ENCODE measurements at regions not wholly inside any gene's neighbourhood (a gene's known extent, or its start where the extent isn't known, plus 50 kb on each side); places are given as distances from the start of the nearest gene placed in this dataset.

GRCh38 chr1:234958706-234959657 lies 169.7 kb downstream of the TOMM20 start:
- ChIA-PET CTCF (no interaction called here), POLR2A (interaction anchor here (0.6 kb wide), 1 partner anchor 12 kb away, joined by 6 read pairs; no protein-coding TSS in a partner anchor), RAD21 (ENCODE audit: low non-redundant PET in 1 of 2, low total read pairs in 2 of 2, uncharacterized antibody in 2 of 2, unreplicated experiment in 2 of 2) (interaction anchor here in 1 of 2 experiments (1.0 kb wide), 1 partner anchor 235 kb away, joined by 3 read pairs; no protein-coding TSS in a partner anchor)
- H4K20me1 ChIP-seq (ENCODE audit: insufficient read depth): no peaks in the 10 kb centered on the region
- no peaks in the 10 kb centered on the region for H3K79me2 ChIP-seq (ENCODE audit: insufficient read depth, low read length)
- H3K9me3 ChIP-seq (ENCODE audit: control insufficient read depth in 1 of 2, insufficient read depth in 1 of 2, low read depth in 1 of 2, low read length in 2 of 2): no peaks in the 10 kb centered on the region
- H3K4me3 ChIP-seq (replicated peaks in 1 of 2; ENCODE audit: low read depth in 1 of 2, low read length in 2 of 2): no peak overlapping the region
- H2AFZ ChIP-seq (ENCODE audit: low read depth, low read length, poor library complexity, severe bottlenecking): no peak overlapping the region
- no peak overlapping the region for H3K9ac ChIP-seq (ENCODE audit: low read length)
- no peaks in the 10 kb centered on the region for H3K36me3 ChIP-seq (ENCODE audit: control insufficient read depth in 1 of 2, insufficient read depth in 2 of 2, low read length in 2 of 2)
- H3K27ac ChIP-seq (ENCODE audit: low read depth, low read length): no peak overlapping the region
- H3K4me2 ChIP-seq (ENCODE audit: low read length): no peak overlapping the region
- no TSS peak for BruUV-seq (replicated peaks)
- ATAC-seq (no peak), DNase-seq (ENCODE audit: low read depth, low spot score) (no peak)
- TF ChIP-seq ZNF274 (IDR thresholded peaks at IDR 0.05; ENCODE audit: low read depth, low read length) (no peak), CBX3 (IDR thresholded peaks at IDR 0.05; ENCODE audit: low read depth) (no peak), SRF (IDR thresholded peaks at IDR 0.05; ENCODE audit: low read depth) (no peak), TCF7L2 (IDR thresholded peaks at IDR 0.05; ENCODE audit: borderline replicate concordance, extremely low read depth, insufficient read depth, insufficient read length) (no peak), REST (IDR thresholded peaks at IDR 0.05; ENCODE audit: low read depth) (no peak), SP1 (IDR thresholded peaks at IDR 0.05; ENCODE audit: low read depth) (no peak), EZH2 (IDR thresholded peaks at IDR 0.05) (no peak), POLR2AphosphoS5 (IDR thresholded peaks at IDR 0.05; ENCODE audit: low read depth, low read length) (no peak), FOSL1 (IDR thresholded peaks at IDR 0.05; ENCODE audit: low read depth) (no peak)
- TF ChIP-seq, protein P1, sequence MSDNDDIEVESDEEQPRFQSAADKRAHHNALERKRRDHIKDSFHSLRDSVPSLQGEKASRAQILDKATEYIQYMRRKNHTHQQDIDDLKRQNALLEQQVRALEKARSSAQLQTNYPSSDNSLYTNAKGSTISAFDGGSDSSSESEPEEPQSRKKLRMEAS (IDR thresholded peaks at IDR 0.05): no peak
- TF ChIP-seq, protein P2, sequence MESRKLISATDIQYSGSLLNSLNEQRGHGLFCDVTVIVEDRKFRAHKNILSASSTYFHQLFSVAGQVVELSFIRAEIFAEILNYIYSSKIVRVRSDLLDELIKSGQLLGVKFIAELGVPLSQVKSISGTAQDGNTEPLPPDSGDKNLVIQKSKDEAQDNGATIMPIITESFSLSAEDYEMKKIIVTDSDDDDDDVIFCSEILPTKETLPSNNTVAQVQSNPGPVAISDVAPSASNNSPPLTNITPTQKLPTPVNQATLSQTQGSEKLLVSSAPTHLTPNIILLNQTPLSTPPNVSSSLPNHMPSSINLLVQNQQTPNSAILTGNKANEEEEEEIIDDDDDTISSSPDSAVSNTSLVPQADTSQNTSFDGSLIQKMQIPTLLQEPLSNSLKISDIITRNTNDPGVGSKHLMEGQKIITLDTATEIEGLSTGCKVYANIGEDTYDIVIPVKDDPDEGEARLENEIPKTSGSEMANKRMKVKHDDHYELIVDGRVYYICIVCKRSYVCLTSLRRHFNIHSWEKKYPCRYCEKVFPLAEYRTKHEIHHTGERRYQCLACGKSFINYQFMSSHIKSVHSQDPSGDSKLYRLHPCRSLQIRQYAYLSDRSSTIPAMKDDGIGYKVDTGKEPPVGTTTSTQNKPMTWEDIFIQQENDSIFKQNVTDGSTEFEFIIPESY (IDR thresholded peaks at IDR 0.05; ENCODE audit: extremely low read depth, insufficient replicate concordance, low read length): no peak
- peaks cover 6% of the 10 kb centered on the region; the same call in 1 of the 2 replicates for H3K27me3 ChIP-seq (ENCODE audit: insufficient read depth, low read length)
- intact Hi-C loops (cut with micrococcal nuclease): no loop called here
- peaks cover 21 to 33% of the 10 kb centered on the region in 2 experiments for H3K4me1 ChIP-seq (ENCODE audit: control insufficient read depth in 1 of 2, insufficient read depth in 2 of 2, low read length in 2 of 2)
- H3K9me2 ChIP-seq (ENCODE audit: insufficient read depth): no peaks in the 10 kb centered on the region
